ENCODE measurements at regions not wholly inside any gene's neighbourhood (a gene's known extent, or its start where the extent isn't known, plus 50 kb on each side); places are given as distances from the start of the nearest gene placed in this dataset.

DNA sequence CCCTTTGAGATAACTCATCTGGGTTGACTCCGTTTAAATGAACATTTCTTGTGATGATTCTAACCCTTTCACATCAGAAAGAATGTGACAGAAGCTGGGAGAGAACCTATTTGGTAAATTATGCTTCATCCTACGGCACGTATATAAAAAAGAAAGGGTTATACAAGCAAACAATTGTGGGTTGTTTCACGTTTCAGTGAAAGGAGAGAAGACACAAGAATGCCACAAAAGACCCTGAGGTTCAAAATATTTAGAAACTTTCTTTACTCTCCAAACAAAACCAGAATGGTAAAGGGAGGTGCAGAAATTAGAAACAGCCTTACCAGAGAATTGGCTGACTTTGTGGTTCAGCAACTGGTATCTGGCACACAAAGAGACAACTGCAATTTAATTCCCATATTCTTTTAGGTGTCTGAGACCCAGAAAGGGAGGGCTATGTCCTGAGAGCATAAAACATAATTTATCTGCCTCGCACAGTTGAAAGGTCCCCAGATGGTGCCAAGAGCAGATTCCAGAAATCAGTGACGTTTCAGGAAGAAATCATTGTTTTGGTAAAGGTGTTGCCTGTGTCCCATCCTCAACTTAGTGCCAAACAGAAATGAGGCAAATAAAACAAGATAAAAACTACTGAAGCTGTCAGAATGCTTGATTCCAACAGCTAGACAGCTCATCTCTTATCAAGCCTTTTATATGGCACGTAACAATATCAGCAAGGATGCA is 361.4 kb downstream of the EFNB2 start:
- TF ChIP-seq EZH2 (IDR thresholded peaks at IDR 0.05; ENCODE audit: insufficient read depth, poor library complexity, severe bottlenecking) (no peak), EZH2phosphoT487 (IDR thresholded peaks at IDR 0.05; ENCODE audit: insufficient read depth, low read depth) (no peak)
